ENCODE measurements at regions not wholly inside any gene's neighbourhood (a gene's known extent, or its start where the extent isn't known, plus 50 kb on each side); places are given as distances from the start of the nearest gene placed in this dataset.

GRCh38 chr16:6023449-6023848 lies 925.9 kb upstream of the EEF2KMT start:
- Histone ChIP-seq H3K4me3 (ENCODE audit: low read length) (no peak overlapping the region), H3K27me3 (ENCODE audit: insufficient read depth, low read length) (peaks cover 31% of the 10 kb centered on the region), H3K4me1 (ENCODE audit: insufficient read depth, low read length) (no peaks in the 10 kb centered on the region), H3K9me3 (ENCODE audit: low read length) (no peaks in the 10 kb centered on the region), H3K36me3 (ENCODE audit: insufficient read depth, low read length) (no peaks in the 10 kb centered on the region), H2AFZ (ENCODE audit: low read depth, low read length) (no peak overlapping the region)

- Histone ChIP-seq H3K9me3 (ENCODE audit: low read length) (no peaks in the 10 kb centered on the region), H3K36me3 (ENCODE audit: insufficient read depth, low read length) (no peaks in the 10 kb centered on the region), H3K4me1 (ENCODE audit: insufficient read depth, low read length) (no peaks in the 10 kb centered on the region), H3K4me3 (ENCODE audit: low read length) (no peak overlapping the region), H3K27me3 (ENCODE audit: insufficient read depth, low read length) (peaks cover 40% of the 10 kb centered on the region), H2AFZ (ENCODE audit: low read depth, low read length) (no peak overlapping the region)
Measured at GRCh38 chr16:6021276-6021943, 923.8 kb upstream of the EEF2KMT start.

- Histone ChIP-seq H3K36me3 (ENCODE audit: insufficient read depth, low read length) (no peaks in the 10 kb centered on the region), H2AFZ (ENCODE audit: low read depth, low read length) (no peak overlapping the region), H3K9me3 (ENCODE audit: low read length) (no peaks in the 10 kb centered on the region), H3K4me3 (ENCODE audit: low read length) (no peak overlapping the region), H3K4me1 (ENCODE audit: insufficient read depth, low read length) (no peaks in the 10 kb centered on the region), H3K27me3 (ENCODE audit: insufficient read depth, low read length) (peaks cover 40% of the 10 kb centered on the region)
Measured at GRCh38 chr16:6020162-6020985, 922.8 kb upstream of the EEF2KMT start.

- no peaks in the 10 kb centered on the region for H3K4me1 ChIP-seq (ENCODE audit: insufficient read depth, low read length)
- H3K4me3 ChIP-seq (ENCODE audit: low read length): no peak overlapping the region
- H2AFZ ChIP-seq (ENCODE audit: low read depth, low read length): no peak overlapping the region
- H3K36me3 ChIP-seq (ENCODE audit: insufficient read depth, low read length): no peaks in the 10 kb centered on the region
- H3K27me3 ChIP-seq (ENCODE audit: insufficient read depth, low read length): peaks cover 40% of the 10 kb centered on the region
- no peaks in the 10 kb centered on the region for H3K9me3 ChIP-seq (ENCODE audit: low read length)
Measured at GRCh38 chr16:6019490-6019991, 921.9 kb upstream of the EEF2KMT start.

- Histone ChIP-seq H3K36me3 (ENCODE audit: insufficient read depth, low read length) (no peaks in the 10 kb centered on the region), H2AFZ (ENCODE audit: low read depth, low read length) (no peak overlapping the region), H3K9me3 (ENCODE audit: low read length) (no peaks in the 10 kb centered on the region), H3K27me3 (ENCODE audit: insufficient read depth, low read length) (peaks cover 40% of the 10 kb centered on the region), H3K4me1 (ENCODE audit: insufficient read depth, low read length) (no peaks in the 10 kb centered on the region), H3K4me3 (ENCODE audit: low read length) (no peak overlapping the region)
Measured at GRCh38 chr16:6018848-6019489, 921.4 kb upstream of the EEF2KMT start.

- no peaks in the 10 kb centered on the region for H3K4me1 ChIP-seq (ENCODE audit: insufficient read depth, low read length)
- H3K4me3 ChIP-seq (ENCODE audit: low read length): no peak overlapping the region
- no peak overlapping the region for H2AFZ ChIP-seq (ENCODE audit: low read depth, low read length)
- no peaks in the 10 kb centered on the region for H3K36me3 ChIP-seq (ENCODE audit: insufficient read depth, low read length)
- no peaks in the 10 kb centered on the region for H3K9me3 ChIP-seq (ENCODE audit: low read length)
- H3K27me3 ChIP-seq (ENCODE audit: insufficient read depth, low read length): peaks cover 37% of the 10 kb centered on the region
Measured at GRCh38 chr16:6016530-6017184, 919.1 kb upstream of the EEF2KMT start.

GRCh38 chr16:6012716-6013115 lies 915.1 kb upstream of the EEF2KMT start:
- no peaks in the 10 kb centered on the region for H3K9me3 ChIP-seq (ENCODE audit: low read length)
- H2AFZ ChIP-seq (ENCODE audit: low read depth, low read length): no peak overlapping the region
- no peaks in the 10 kb centered on the region for H3K36me3 ChIP-seq (ENCODE audit: insufficient read depth, low read length)
- peaks cover 2% of the 10 kb centered on the region for H3K27me3 ChIP-seq (ENCODE audit: insufficient read depth, low read length)
- H3K4me3 ChIP-seq (ENCODE audit: low read length): no peak overlapping the region
- no peaks in the 10 kb centered on the region for H3K4me1 ChIP-seq (ENCODE audit: insufficient read depth, low read length)

GRCh38 chr16:6009151-6009550 lies 911.6 kb upstream of the EEF2KMT start:
- Histone ChIP-seq H3K9me3 (ENCODE audit: low read length) (no peaks in the 10 kb centered on the region), H2AFZ (ENCODE audit: low read depth, low read length) (no peak overlapping the region), H3K4me3 (ENCODE audit: low read length) (no peak overlapping the region), H3K27me3 (ENCODE audit: insufficient read depth, low read length) (no peaks in the 10 kb centered on the region), H3K36me3 (ENCODE audit: insufficient read depth, low read length) (no peaks in the 10 kb centered on the region), H3K4me1 (ENCODE audit: insufficient read depth, low read length) (no peaks in the 10 kb centered on the region)

- Histone ChIP-seq H3K4me1 (ENCODE audit: insufficient read depth, low read length) (no peaks in the 10 kb centered on the region), H2AFZ (ENCODE audit: low read depth, low read length) (no peak overlapping the region), H3K9me3 (ENCODE audit: low read length) (no peaks in the 10 kb centered on the region), H3K4me3 (ENCODE audit: low read length) (no peak overlapping the region), H3K27me3 (ENCODE audit: insufficient read depth, low read length) (no peaks in the 10 kb centered on the region), H3K36me3 (ENCODE audit: insufficient read depth, low read length) (no peaks in the 10 kb centered on the region)
Measured at GRCh38 chr16:6008670-6009069, 911.1 kb upstream of the EEF2KMT start.

GRCh38 chr16:5993356-5993755 lies 895.8 kb upstream of the EEF2KMT start:
- H2AFZ ChIP-seq (ENCODE audit: low read depth, low read length): no peak overlapping the region

GRCh38 chr16:5982979-5983378 lies 885.4 kb upstream of the EEF2KMT start:
- no peaks in the 10 kb centered on the region for H3K4me1 ChIP-seq (ENCODE audit: insufficient read depth, low read length)
- no peaks in the 10 kb centered on the region for H3K27me3 ChIP-seq (ENCODE audit: insufficient read depth, low read length)
- no peak overlapping the region for H3K4me3 ChIP-seq (ENCODE audit: low read length)
- H3K36me3 ChIP-seq (ENCODE audit: insufficient read depth, low read length): no peaks in the 10 kb centered on the region
- no peak overlapping the region for H2AFZ ChIP-seq (ENCODE audit: low read depth, low read length)
- H3K9me3 ChIP-seq (ENCODE audit: low read length): no peaks in the 10 kb centered on the region

More at GRCh38 chr16:5993356-5993755, 895.8 kb upstream of the EEF2KMT start:
- H3K27me3 ChIP-seq (ENCODE audit: insufficient read depth, low read length): no peaks in the 10 kb centered on the region
- H3K4me1 ChIP-seq (ENCODE audit: insufficient read depth, low read length): no peaks in the 10 kb centered on the region
- H3K36me3 ChIP-seq (ENCODE audit: insufficient read depth, low read length): no peaks in the 10 kb centered on the region
- H3K9me3 ChIP-seq (ENCODE audit: low read length): no peaks in the 10 kb centered on the region
- H3K4me3 ChIP-seq (ENCODE audit: low read length): no peak overlapping the region

- H2AFZ ChIP-seq (ENCODE audit: low read depth, low read length): no peak overlapping the region
- no peaks in the 10 kb centered on the region for H3K9me3 ChIP-seq (ENCODE audit: low read length)
- H3K4me1 ChIP-seq (ENCODE audit: insufficient read depth, low read length): no peaks in the 10 kb centered on the region
- H3K27me3 ChIP-seq (ENCODE audit: insufficient read depth, low read length): no peaks in the 10 kb centered on the region
- H3K36me3 ChIP-seq (ENCODE audit: insufficient read depth, low read length): no peaks in the 10 kb centered on the region
- no peak overlapping the region for H3K4me3 ChIP-seq (ENCODE audit: low read length)
Measured at GRCh38 chr16:5979905-5980550, 882.4 kb upstream of the EEF2KMT start.

All from neuron (in vitro differentiated cells).